Testis (tissue), 2 donors: ENCODE measurements at regions not wholly inside any gene's neighbourhood (a gene's known extent, or its start where the extent isn't known, plus 50 kb on each side); places are given as distances from the start of the nearest gene placed in this dataset.
"Not testable (repeated sequence)": the region's sequence is repeated elsewhere in the genome, so short reads cannot be mapped to it uniquely, and the experiment has no call there.

Source experiments
- DNase-seq: peaks from one replicate; pipeline ENCODE4 v3.0.0-alpha.2; 2019
- H3K27ac ChIP-seq, 2 donors: fragments of 200-600 bp; sonication (generic); one replicate each; pipeline ENCODE4 v1.5.1; 2019
- H3K27me3 ChIP-seq: fragments of 200-600 bp; sonication (generic); one replicate; pipeline ENCODE4 v1.5.1; 2019
- H3K36me3 ChIP-seq: fragments of 200-600 bp; sonication (generic); one replicate; pipeline ENCODE4 v1.5.1; 2017; ENCODE audit warnings: low read depth; ENCODE audit errors: missing control alignments
- H3K4me1 ChIP-seq: fragments of 200-600 bp; sonication (generic); one replicate; pipeline ENCODE4 v1.5.1; 2019
- H3K4me3 ChIP-seq, 2 donors: fragments of 200-600 bp; sonication (generic); one replicate each; pipeline ENCODE4 v1.5.1; 2017 to 2019
- H3K9me3 ChIP-seq: fragments of 200-600 bp; sonication (generic); one replicate; pipeline ENCODE4 v1.5.1; 2017
- CTCF ChIP-seq, 3 experiments: fragments of 450-650 bp in 2 of 3; fragments of 200-600 bp in 1 of 3; sonication (generic) in 1 of 3; IDR thresholded peaks; one replicate each; pipeline ENCODE4 v1.5.1; 2016 to 2019; ENCODE audit warnings: antibody characterized with exemption in 3 of 3, mild to moderate bottlenecking in 2 of 3, moderate library complexity in 1 of 3
- POLR2A ChIP-seq: fragments of 450-650 bp; IDR thresholded peaks from one replicate; pipeline ENCODE4 v1.6.1; 2017; ENCODE audit warnings: antibody characterized with exemption, mild to moderate bottlenecking, moderate library complexity
- WGBS, 2 donors: methylation state at CpG; one replicate each; pipeline ENCODE4 v1.1.5; 2018; 5-methylcytosine and 5-hydroxymethylcytosine counted together
- intact Hi-C: fragments of 100-400 bp; cut with DNase I; formaldehyde crosslinking; loops from one replicate; pipeline ENCODE4 v1.15.1; 2023; ENCODE audit warnings: low total_unique reads

DNA sequence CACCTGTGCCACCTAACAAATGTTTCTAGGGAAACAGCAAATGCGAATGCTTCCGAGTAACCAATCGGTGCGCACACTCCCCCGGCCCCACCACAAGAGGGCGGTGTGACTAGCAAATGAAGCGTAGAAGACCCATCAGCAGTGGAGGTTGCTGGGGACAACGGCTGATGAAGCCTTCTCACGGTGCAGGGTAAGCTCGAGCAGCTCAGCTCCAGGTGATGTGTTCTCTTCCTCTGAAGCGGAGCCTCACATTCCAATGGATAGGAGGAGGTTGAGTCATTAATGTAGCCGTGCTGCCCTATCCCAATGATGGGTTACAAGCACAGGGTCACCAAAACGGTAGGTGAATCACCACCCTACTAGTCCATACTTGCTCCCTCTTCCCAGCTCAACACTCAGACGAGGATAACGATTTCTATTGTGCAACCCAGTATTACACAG is 127.6 kb upstream of the TWIST2 start:
- TF ChIP-seq CTCF (IDR thresholded peaks at IDR 0.05) (peak in 2 of 3 experiments; percentile 56 to 60), POLR2A (no peak)
- H3K4me1 ChIP-seq, result no peaks in the 10 kb centered on the region
- H3K36me3 ChIP-seq, result no peaks in the 10 kb centered on the region
- peak overlapping the region in 1 of 2 donors; percentile 7 for H3K4me3 ChIP-seq
- H3K27ac ChIP-seq, result no peak overlapping the region
- WGBS, 2 donors, result 38 to 63% methylated on average over 8 to 15 of the region's 15 CpGs
- H3K9me3 ChIP-seq, result no peaks in the 10 kb centered on the region
- no peaks in the 10 kb centered on the region for H3K27me3 ChIP-seq
- DNase-seq, result peak; percentile 77
- intact Hi-C loops, result no loop called here

DNA sequence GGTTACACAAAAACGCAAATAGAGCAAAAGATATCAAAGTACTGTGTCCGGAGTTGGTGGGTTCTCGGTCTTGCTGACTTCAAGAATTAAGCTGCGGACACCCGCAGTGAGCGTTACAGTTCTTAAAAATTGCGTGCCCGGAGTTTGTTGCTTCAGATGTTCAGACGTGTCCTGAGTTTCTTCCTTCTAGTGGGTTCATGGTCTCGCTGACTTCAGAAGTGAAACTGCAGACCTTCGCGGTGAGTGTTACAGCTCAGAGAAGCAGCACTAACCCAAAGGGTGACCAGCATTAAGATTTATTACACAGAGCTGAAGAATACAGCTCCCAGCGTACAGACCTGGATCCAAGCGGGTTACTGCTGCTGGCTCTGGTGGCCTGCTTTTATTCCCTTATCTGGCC is 125.7 kb upstream of the TWIST2 start:
- TF ChIP-seq POLR2A (peak; percentile 29), CTCF (IDR thresholded peaks at IDR 0.05) (no peak)
- H3K9me3 ChIP-seq, result no peaks in the 10 kb centered on the region
- H3K4me1 ChIP-seq, result no peaks in the 10 kb centered on the region
- 68 to 81% methylated on average over 11 to 14 of the region's 14 CpGs for WGBS, 2 donors
- no peak overlapping the region for H3K27ac ChIP-seq
- no peaks in the 10 kb centered on the region for H3K27me3 ChIP-seq
- DNase-seq, result no peak
- intact Hi-C loops, result no loop called here
- H3K36me3 ChIP-seq, result no peaks in the 10 kb centered on the region
- no peak overlapping the region for H3K4me3 ChIP-seq

GRCh38 chr2:238722883-238723282 is 125.0 kb upstream of the TWIST2 start:
- Histone ChIP-seq H3K9me3 (no peaks in the 10 kb centered on the region), H3K36me3 (no peaks in the 10 kb centered on the region), H3K4me1 (peaks cover 3% of the 10 kb centered on the region), H3K4me3 (peak overlapping the region; percentile 22 to 60), H3K27ac (no peak overlapping the region), H3K27me3 (no peaks in the 10 kb centered on the region)
- no peak for TF ChIP-seq CTCF (IDR thresholded peaks at IDR 0.05)
- no peak for TF ChIP-seq POLR2A
- intact Hi-C loops, result no loop called here
- WGBS, 2 donors, result 73 to 91% methylated on average over 23 to 32 of the region's 33 CpGs
- DNase-seq, result no peak

GRCh38 chr2:238723740-238724320 is 124.1 kb upstream of the TWIST2 start:
- WGBS, 2 donors, result 57 to 58% methylated on average over 8 of the region's 8 CpGs
- intact Hi-C loops, result not testable (repeated sequence)

DNA sequence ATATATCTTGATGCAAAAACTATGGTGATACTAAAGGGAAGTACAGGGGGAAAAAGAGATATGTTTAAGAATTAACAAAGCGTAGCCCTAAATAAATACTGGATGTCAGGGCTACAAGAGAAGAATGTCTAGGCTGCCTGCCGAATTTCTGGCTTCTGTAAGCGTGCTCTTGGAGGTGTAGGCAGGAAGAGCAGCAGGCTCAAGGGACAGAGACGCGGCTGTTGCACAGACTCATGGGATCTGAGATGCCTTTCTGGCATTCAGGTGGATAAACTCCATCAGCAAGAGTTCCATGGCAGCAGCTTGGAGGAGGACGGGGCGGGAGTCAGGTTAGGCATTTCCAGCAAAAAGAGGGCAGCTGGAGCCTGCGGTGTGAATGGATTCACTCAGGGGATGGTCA is 123.2 kb upstream of the TWIST2 start:
- no peak for TF ChIP-seq CTCF (IDR thresholded peaks at IDR 0.05)
- TF ChIP-seq POLR2A, result no peak
- no peaks in the 10 kb centered on the region for H3K9me3 ChIP-seq
- 42 to 46% methylated on average over 8 of the region's 8 CpGs for WGBS, 2 donors
- H3K27ac ChIP-seq, result peak overlapping the region in 1 of 2 donors; percentile 26
- intact Hi-C loops, result no loop called here
- peak; percentile 15 for DNase-seq
- no peaks in the 10 kb centered on the region for H3K27me3 ChIP-seq
- H3K4me1 ChIP-seq, result peaks cover 12% of the 10 kb centered on the region
- H3K4me3 ChIP-seq, result no peak overlapping the region
- H3K36me3 ChIP-seq, result no peaks in the 10 kb centered on the region

More at GRCh38 chr2:238723740-238724320, 124.1 kb upstream of the TWIST2 start:
- H3K9me3 ChIP-seq, DNase-seq, H3K27ac ChIP-seq, H3K36me3 ChIP-seq, H3K4me1 ChIP-seq, H3K27me3 ChIP-seq: not testable (repeated sequence)
- H3K4me3 ChIP-seq, result peak overlapping the region; percentile 22 to 60
